AG10803 (cell line): ENCODE measurements at regions not wholly inside any gene's neighbourhood (a gene's known extent, or its start where the extent isn't known, plus 50 kb on each side); places are given as distances from the start of the nearest gene placed in this dataset.
"Not testable (repeated sequence)": the region's sequence is repeated elsewhere in the genome, so short reads cannot be mapped to it uniquely, and the experiment has no call there.

ENCODE experiments used
- DNase-seq: peaks from one replicate; pipeline ENCODE4 v3.0.0; 2010; ENCODE audit warnings: low read depth
- H3K4me3 ChIP-seq: 2 replicates; pipeline ENCODE4 v1.5.1; 2011; ENCODE audit warnings: mild to moderate bottlenecking, low read length, control low read depth
- TF ChIP-seq, protein P1 (sequence below): conservative IDR thresholded peaks from 2 replicates; pipeline ENCODE4 v1.5.1; 2011; ENCODE audit warnings: mild to moderate bottlenecking, low read length, control low read depth, inconsistent platforms

DNA sequence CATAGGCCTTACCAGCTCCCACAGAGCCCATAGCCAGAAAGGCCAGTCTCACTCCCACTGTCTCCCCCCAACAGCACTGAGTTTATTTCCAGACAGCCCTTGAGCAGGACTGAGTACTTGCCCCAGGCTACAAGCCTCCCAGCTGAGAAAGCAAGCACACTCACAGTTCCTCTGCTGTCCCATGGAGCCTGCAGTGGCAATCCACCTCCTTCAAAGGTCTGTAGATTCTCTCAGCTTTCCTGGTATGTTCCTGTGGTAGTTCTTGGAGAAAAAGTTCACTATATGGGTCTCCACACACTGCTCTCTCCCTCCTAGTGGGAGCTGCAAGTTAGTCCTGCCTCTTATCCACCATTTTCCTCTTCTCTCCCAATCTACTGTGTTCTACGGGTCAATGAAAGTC, 728.7 kb downstream of the DIAPH3 start:
- TF ChIP-seq, protein P1, sequence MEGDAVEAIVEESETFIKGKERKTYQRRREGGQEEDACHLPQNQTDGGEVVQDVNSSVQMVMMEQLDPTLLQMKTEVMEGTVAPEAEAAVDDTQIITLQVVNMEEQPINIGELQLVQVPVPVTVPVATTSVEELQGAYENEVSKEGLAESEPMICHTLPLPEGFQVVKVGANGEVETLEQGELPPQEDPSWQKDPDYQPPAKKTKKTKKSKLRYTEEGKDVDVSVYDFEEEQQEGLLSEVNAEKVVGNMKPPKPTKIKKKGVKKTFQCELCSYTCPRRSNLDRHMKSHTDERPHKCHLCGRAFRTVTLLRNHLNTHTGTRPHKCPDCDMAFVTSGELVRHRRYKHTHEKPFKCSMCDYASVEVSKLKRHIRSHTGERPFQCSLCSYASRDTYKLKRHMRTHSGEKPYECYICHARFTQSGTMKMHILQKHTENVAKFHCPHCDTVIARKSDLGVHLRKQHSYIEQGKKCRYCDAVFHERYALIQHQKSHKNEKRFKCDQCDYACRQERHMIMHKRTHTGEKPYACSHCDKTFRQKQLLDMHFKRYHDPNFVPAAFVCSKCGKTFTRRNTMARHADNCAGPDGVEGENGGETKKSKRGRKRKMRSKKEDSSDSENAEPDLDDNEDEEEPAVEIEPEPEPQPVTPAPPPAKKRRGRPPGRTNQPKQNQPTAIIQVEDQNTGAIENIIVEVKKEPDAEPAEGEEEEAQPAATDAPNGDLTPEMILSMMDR: no peak
- no peak overlapping the region for H3K4me3 ChIP-seq

DNA sequence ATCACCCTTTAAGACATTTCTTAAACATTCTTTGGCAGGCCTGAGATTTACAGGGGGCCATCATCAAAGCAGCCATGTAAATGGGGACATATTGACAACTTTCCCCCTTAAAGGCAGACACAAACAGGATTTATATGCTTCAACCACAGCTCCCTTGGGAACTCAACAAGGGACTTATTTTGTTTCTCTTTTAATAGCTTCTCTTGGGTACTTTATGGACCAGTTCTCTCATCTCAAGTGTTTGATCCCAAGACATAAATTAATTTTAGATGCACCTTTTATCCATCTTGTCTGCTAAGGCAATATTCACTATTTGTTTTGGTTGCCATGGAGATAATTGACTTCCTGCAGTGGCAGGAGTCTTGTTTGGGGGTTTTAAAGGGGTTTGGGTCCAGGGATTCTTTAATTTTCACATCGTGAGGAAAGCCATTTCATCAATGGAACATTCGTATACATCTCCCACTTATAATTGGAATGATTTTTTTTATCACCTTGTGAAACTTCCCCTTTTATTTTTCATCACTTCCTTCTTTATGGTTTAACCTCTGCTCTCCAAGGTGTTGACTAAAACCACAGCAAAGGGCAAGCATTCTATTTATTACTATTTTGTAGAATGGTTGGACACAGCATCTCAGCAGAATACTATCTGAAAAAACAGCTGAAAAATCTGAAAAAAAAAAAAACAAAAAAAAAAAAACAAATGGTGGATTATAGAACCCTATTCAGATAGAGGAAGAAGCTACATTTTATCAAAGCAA, 726.0 kb downstream of the DIAPH3 start:
- TF ChIP-seq, protein P1: no peak
- DNase-seq: no peak
- no peak overlapping the region for H3K4me3 ChIP-seq

More for the DNA sequence above, 728.7 kb downstream of the DIAPH3 start:
- no peak for DNase-seq

DNA sequence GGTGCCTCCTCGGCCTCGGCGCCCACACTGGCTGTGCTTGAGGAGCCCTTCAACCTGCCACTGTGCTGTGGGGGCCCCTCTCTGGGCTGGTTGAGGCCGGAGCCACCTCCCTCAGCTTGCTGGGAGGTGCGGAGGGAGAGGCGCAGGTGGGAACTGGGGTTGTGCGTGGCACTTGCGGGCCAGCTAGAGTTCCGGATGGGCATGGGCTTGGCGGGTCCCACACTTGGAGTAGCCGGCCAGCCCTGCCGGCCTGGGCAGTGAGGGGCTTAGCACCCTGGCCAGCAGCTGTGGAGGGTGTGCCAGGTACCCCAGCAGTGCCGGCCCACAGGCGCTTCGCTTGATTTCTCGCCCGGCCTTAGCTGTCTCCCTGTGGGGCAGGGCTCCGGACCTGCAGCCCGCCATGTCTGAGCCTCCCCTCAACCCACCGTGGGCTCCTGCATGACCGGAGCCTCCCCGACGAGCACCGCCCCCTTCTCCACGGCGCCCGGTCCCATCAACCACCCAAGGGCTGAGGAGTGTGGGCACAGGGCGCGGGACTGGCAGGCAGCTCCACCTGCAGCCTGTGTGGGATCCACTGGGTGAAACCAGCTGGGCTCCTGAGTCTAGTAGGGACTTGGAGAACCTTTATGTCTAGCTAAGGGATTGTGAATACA, 723.8 kb downstream of the DIAPH3 start:
- no peak for DNase-seq
- TF ChIP-seq, protein P1: no peak
- no peak overlapping the region for H3K4me3 ChIP-seq

DNA sequence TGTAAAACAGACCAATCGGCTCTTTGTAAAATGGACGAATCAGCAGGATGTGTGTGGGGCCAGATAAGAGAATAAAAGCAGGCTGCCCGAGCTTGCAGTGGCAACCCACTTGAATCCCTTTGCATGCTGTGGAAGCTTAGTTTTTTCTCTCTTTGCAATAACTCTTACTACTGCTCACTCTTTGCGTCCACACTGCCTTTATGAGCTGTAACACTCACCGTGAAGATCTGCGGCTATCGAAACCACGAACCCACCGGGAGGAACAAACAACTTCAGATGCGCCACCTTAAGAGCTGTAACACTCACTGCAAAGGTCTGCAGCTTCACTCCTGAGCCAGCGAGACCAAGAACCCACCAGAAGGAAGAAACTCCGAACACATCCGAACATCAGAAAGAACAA, 722.7 kb downstream of the DIAPH3 start:
- H3K4me3 ChIP-seq, DNase-seq: not testable (repeated sequence)

DNA sequence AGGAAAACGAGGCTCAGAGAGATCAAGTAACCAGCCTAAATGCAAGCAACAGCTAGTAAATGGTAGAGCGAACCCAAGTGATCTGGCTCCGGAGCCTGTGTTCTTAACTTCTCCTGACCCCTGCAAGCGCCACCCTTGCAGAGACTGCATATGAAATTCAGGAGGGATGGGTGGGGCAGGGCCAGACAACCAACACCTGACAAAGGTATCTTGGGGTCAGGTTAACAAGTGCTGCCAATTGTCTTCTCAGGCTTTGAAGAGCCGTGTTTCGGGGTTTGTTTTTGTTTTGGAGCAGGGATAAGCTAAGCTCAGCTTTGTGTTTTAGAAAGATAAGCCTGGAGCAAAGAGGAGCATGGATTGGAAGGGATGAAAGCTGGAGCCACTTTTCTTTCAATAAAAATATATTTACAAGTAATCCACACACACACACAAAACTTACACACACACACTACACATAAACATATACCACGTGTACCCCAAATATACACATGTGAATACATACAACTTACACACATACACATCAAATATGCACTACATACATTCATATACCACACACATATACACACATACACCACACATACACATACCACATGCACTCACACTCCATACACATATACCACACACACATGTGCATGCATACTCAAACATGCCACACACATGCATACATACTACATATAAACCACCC, 722.0 kb downstream of the DIAPH3 start:
- H3K4me3 ChIP-seq: no peak overlapping the region
- no peak for DNase-seq
- TF ChIP-seq, protein P1: no peak

DNA sequence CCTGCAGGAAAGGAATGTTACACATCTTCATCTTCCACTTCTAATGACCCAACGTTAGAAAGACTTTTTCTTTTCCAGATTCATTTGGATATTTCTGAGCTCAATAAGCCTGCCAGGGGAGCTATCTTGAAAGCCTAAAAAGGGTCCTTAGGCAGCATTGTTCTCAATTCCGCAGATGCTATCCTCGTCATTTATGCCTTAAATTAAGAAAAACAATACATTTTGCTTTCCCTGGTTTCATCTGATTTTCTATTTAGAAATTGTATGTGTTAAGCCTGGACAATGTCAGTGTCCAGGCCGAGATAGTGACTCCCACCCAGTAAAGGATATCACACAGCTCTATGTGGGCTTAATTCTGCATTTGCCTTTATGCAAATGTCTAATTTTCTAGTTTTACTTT, 721.3 kb downstream of the DIAPH3 start:
- no peak for DNase-seq
- TF ChIP-seq, protein P1: no peak
- H3K4me3 ChIP-seq: no peak overlapping the region

DNA sequence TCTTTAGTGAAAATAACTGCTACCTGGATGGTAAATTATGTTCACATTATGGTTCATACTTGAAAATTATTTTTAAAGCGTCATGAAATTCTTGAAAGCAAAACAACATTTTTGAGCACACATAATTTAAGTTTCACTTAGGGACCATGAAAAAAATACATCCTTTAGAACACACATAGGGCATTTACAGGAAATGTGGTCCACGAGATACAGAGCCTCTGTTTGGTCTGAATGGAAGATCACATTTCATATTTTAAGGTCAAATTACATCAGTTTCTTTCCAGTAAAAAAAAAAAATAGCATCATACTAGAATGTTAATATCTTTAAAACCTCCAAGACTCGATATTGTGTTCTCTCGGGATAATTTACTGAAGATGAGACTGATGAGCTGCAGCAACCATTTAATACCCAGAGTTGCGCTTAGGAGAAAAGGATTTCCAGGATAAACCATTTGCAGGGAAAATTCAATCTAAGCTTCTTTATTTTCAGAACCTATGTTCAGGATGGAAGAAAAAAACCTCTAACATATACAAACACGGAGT, 720.7 kb downstream of the DIAPH3 start:
- no peak overlapping the region for H3K4me3 ChIP-seq
- DNase-seq: no peak
- TF ChIP-seq, protein P1: no peak
